Breast epithelium (tissue), 3 donors: ENCODE measurements at regions not wholly inside any gene's neighbourhood (a gene's known extent, or its start where the extent isn't known, plus 50 kb on each side); places are given as distances from the start of the nearest gene placed in this dataset.

Experiments
- POLR2A ChIP-seq: fragments of 450-650 bp; IDR thresholded peaks from one replicate; pipeline ENCODE4 v1.6.1; 2016; ENCODE audit warnings: antibody characterized with exemption, mild to moderate bottlenecking, moderate library complexity
- POLR2AphosphoS5 ChIP-seq, 3 donors: sonication (generic); formaldehyde crosslinking; IDR thresholded peaks; one replicate each; pipeline ENCODE4 v1.6.1; 2017; ENCODE audit warnings: antibody characterized with exemption in 3 of 3
- TF ChIP-seq, protein P1 (sequence below), 3 donors: fragments of 450-650 bp; IDR thresholded peaks; one replicate each; pipeline ENCODE4 v1.5.1; 2016 to 2017; ENCODE audit warnings: antibody characterized with exemption in 3 of 3, mild to moderate bottlenecking in 3 of 3, moderate library complexity in 3 of 3

DNA sequence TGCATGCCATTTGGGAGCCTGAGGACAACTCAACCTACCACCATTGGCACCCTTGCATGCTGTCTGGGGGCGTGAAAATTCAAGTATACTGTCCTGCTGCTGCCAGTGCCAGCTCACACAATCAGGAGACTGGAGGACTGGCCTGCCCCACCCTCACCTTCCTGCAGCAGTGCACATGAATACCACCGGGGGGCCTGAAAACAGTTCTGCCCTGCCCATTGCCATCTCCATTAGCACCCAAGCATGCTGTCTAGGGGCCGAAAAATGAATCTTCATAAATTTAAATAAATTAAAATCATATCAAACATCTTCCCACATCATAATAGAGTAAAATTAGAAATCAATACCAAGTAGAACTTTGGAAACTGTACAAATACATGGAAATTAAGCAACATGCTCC, 322.1 kb upstream of the TMPRSS15 start:
- TF ChIP-seq, protein P1, sequence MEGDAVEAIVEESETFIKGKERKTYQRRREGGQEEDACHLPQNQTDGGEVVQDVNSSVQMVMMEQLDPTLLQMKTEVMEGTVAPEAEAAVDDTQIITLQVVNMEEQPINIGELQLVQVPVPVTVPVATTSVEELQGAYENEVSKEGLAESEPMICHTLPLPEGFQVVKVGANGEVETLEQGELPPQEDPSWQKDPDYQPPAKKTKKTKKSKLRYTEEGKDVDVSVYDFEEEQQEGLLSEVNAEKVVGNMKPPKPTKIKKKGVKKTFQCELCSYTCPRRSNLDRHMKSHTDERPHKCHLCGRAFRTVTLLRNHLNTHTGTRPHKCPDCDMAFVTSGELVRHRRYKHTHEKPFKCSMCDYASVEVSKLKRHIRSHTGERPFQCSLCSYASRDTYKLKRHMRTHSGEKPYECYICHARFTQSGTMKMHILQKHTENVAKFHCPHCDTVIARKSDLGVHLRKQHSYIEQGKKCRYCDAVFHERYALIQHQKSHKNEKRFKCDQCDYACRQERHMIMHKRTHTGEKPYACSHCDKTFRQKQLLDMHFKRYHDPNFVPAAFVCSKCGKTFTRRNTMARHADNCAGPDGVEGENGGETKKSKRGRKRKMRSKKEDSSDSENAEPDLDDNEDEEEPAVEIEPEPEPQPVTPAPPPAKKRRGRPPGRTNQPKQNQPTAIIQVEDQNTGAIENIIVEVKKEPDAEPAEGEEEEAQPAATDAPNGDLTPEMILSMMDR (IDR thresholded peaks at IDR 0.05), result no peak
- TF ChIP-seq POLR2A (no peak), POLR2AphosphoS5 (IDR thresholded peaks at IDR 0.05) (no peak)
